H1 (cell line): ENCODE measurements at regions not wholly inside any gene's neighbourhood (a gene's known extent, or its start where the extent isn't known, plus 50 kb on each side); places are given as distances from the start of the nearest gene placed in this dataset.

Experiments used
- BRCA1 ChIP-seq: IDR thresholded peaks from 2 replicates; pipeline ENCODE4 v1.6.1; 2012; ENCODE audit warnings: low read depth, low read length, improper control_type of control experiment
- CREB1 ChIP-seq: IDR thresholded peaks from 2 replicates; pipeline ENCODE4 v1.6.1; 2012; ENCODE audit warnings: inconsistent platforms
- CTCF ChIP-seq, 3 experiments: IDR thresholded peaks; 1 replicate in 2 of 3; 2 replicates in 1 of 3; pipeline versions ENCODE4 v1.5.1 to v1.6.1; 2011; ENCODE audit warnings: low read length in 3 of 3, mild to moderate bottlenecking in 3 of 3, inconsistent platforms in 2 of 3, low read depth in 1 of 3, moderate library complexity in 1 of 3; ENCODE audit not compliant: insufficient read depth in 1 of 3; ENCODE audit errors: control extremely low read depth in 1 of 3
- EZH2 ChIP-seq: fragments of 200-600 bp; sonication (generic); IDR thresholded peaks from 2 replicates; pipeline ENCODE4 v1.7.1; 2012; ENCODE audit warnings: low read depth, mild to moderate bottlenecking, moderate library complexity, low read length, inconsistent platforms; ENCODE audit not compliant: severe bottlenecking
- GABPA ChIP-seq: IDR thresholded peaks from 2 replicates; pipeline ENCODE4 v1.6.1; 2011; ENCODE audit warnings: mild to moderate bottlenecking, low read length, moderate library complexity, borderline replicate concordance; ENCODE audit not compliant: insufficient read depth
- KDM1A ChIP-seq: fragments of 200-600, 300-600 bp; sonication (generic); IDR thresholded peaks from 2 replicates; pipeline ENCODE4 v1.7.1; 2016; ENCODE audit warnings: mild to moderate bottlenecking, low read length, borderline replicate concordance
- NANOG ChIP-seq: IDR thresholded peaks from 2 replicates; pipeline ENCODE4 v1.6.1; 2011; ENCODE audit warnings: low read length, low read depth, mild to moderate bottlenecking, inconsistent platforms; ENCODE audit not compliant: insufficient read depth, poor library complexity, severe bottlenecking

- TF ChIP-seq CTCF (IDR thresholded peaks at IDR 0.05; ENCODE audit: control extremely low read depth in 1 of 3, insufficient read depth in 1 of 3, low read depth in 1 of 3, low read length in 3 of 3) (peak; percentile 30 to 73 (median 69)), NANOG (no peak), KDM1A (no peak), CREB1 (no peak), EZH2 (no peak), GABPA (no peak), BRCA1 (no peak)
These were observed 436.2 kb downstream of the FAT4 start for GRCh38 chr4:125750828-125751466.
